PC-9 (cell line): ENCODE measurements at regions not wholly inside any gene's neighbourhood (a gene's known extent, or its start where the extent isn't known, plus 50 kb on each side); places are given as distances from the start of the nearest gene placed in this dataset.

Source experiments
- BruUV-seq: library from RNA; stranded (reverse); fragments of 400-500 nt; replicated peaks from 2 replicates; lab custom pipeline; 2021; lab: Mats Ljungman, UMichigan
- CTCF ChIA-PET: fragments of 300-600 bp; sonication (Branson Sonifier 250); formaldehyde crosslinking; loops from one replicate; lab custom pipeline; 2022; ENCODE audit warnings: antibody characterized with exemption; lab: Charles Lee
- POLR2A ChIA-PET: fragments of 300-600 bp; sonication (Branson Sonifier 250); formaldehyde crosslinking; loops from one replicate; lab custom pipeline; 2022; ENCODE audit warnings: antibody characterized with exemption; ENCODE audit not compliant: unreplicated experiment; lab: Charles Lee
- DNase-seq, 2 experiments: peaks; one replicate each; pipeline versions ENCODE4 v3.0.0 to v3.0.0-alpha.2; 2015 to 2022; ENCODE audit warnings: mixed read lengths in 1 of 2
- H2AFZ ChIP-seq: fragments of 200-600 bp; sonication (generic); 2 replicates; pipeline ENCODE4 v1.8.1; 2017; ENCODE audit warnings: antibody characterized with exemption
- H3F3A ChIP-seq: fragments of 200-600 bp; sonication (generic); 2 replicates; pipeline ENCODE4 v1.8.1; 2017; ENCODE audit warnings: antibody characterized with exemption, mild to moderate bottlenecking, low read depth; ENCODE audit not compliant: insufficient read depth
- H3K27ac ChIP-seq: fragments of 200-600 bp; sonication (generic); 2 replicates; pipeline ENCODE4 v1.6.1; 2016; ENCODE audit warnings: mixed run types
- H3K27me3 ChIP-seq: fragments of 200-600 bp; sonication (generic); 2 replicates; pipeline ENCODE4 v1.6.1; 2016; ENCODE audit warnings: low read depth, mixed run types; ENCODE audit not compliant: insufficient read depth
- H3K36me3 ChIP-seq: fragments of 200-600 bp; sonication (generic); 2 replicates; pipeline ENCODE4 v1.6.1; 2016; ENCODE audit warnings: low read depth, mixed run types
- H3K4me1 ChIP-seq: fragments of 200-600 bp; sonication (generic); replicated peaks from 2 replicates; pipeline ENCODE4 v1.6.1; 2016; ENCODE audit warnings: mixed run types; ENCODE audit not compliant: insufficient read depth
- H3K4me2 ChIP-seq: fragments of 200-600 bp; sonication (generic); 2 replicates; pipeline ENCODE4 v1.6.1; 2017; ENCODE audit warnings: mixed run types
- H3K4me3 ChIP-seq: fragments of 200-600 bp; sonication (generic); 2 replicates; pipeline ENCODE4 v1.6.1; 2016; ENCODE audit warnings: mixed run types
- H3K79me2 ChIP-seq: fragments of 200-600 bp; sonication (generic); 2 replicates; pipeline ENCODE4 v1.6.1; 2017; ENCODE audit warnings: low read depth, mixed run types
- H3K9me2 ChIP-seq: fragments of 200-600 bp; sonication (generic); 2 replicates; pipeline ENCODE4 v1.8.1; 2017; ENCODE audit warnings: mild to moderate bottlenecking; ENCODE audit not compliant: insufficient read depth
- H3K9me3 ChIP-seq: fragments of 200-600 bp; sonication (generic); 2 replicates; pipeline ENCODE4 v1.8.1; 2016; ENCODE audit warnings: low read depth; ENCODE audit not compliant: insufficient read depth
- H4K20me1 ChIP-seq: fragments of 200-600 bp; sonication (generic); 2 replicates; pipeline ENCODE4 v1.8.1; 2017; ENCODE audit not compliant: insufficient read depth
- EZH2 ChIP-seq: fragments of 200-600 bp; sonication (generic); IDR thresholded peaks from 2 replicates; pipeline ENCODE4 v1.8.0; 2017; ENCODE audit warnings: antibody characterized with exemption, low read depth
- intact Hi-C: fragments of 100-400 bp; cut with micrococcal nuclease; formaldehyde crosslinking; loops from one replicate; pipeline ENCODE4 v1.10.0; 2022; ENCODE audit not compliant: unreplicated experiment
- TF ChIP-seq, protein P1 (sequence below): fragments of 200-600 bp; sonication (generic); conservative IDR thresholded peaks from 2 replicates; pipeline ENCODE4 v1.6.1; 2017; ENCODE audit warnings: mixed run types, antibody characterized with exemption, mild to moderate bottlenecking, moderate library complexity

GRCh38 chr18:59062643-59063006 is 77.1 kb upstream of the SEC11C start:
- H3K79me2 ChIP-seq = no peaks in the 10 kb centered on the region
- POLR2A ChIA-PET = no interaction called here
- H2AFZ ChIP-seq = no peak overlapping the region
- no peak overlapping the region for H3K27ac ChIP-seq
- TF ChIP-seq EZH2 = no peak
- TF ChIP-seq, protein P1, sequence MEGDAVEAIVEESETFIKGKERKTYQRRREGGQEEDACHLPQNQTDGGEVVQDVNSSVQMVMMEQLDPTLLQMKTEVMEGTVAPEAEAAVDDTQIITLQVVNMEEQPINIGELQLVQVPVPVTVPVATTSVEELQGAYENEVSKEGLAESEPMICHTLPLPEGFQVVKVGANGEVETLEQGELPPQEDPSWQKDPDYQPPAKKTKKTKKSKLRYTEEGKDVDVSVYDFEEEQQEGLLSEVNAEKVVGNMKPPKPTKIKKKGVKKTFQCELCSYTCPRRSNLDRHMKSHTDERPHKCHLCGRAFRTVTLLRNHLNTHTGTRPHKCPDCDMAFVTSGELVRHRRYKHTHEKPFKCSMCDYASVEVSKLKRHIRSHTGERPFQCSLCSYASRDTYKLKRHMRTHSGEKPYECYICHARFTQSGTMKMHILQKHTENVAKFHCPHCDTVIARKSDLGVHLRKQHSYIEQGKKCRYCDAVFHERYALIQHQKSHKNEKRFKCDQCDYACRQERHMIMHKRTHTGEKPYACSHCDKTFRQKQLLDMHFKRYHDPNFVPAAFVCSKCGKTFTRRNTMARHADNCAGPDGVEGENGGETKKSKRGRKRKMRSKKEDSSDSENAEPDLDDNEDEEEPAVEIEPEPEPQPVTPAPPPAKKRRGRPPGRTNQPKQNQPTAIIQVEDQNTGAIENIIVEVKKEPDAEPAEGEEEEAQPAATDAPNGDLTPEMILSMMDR = no peak
- H3K4me1 ChIP-seq = no peaks in the 10 kb centered on the region
- H3K9me2 ChIP-seq = no peaks in the 10 kb centered on the region
- no peak for DNase-seq
- no peaks in the 10 kb centered on the region for H3K9me3 ChIP-seq
- BruUV-seq = no TSS peak
- no peak overlapping the region for H3K4me3 ChIP-seq
- no peaks in the 10 kb centered on the region for H4K20me1 ChIP-seq
- intact Hi-C loops = no loop called here
- H3K4me2 ChIP-seq = no peak overlapping the region
- H3K36me3 ChIP-seq = no peaks in the 10 kb centered on the region
- H3K27me3 ChIP-seq = no peaks in the 10 kb centered on the region
- CTCF ChIA-PET = interaction anchor here (0.6 kb wide), 1 partner anchor 635 kb away, joined by 3 read pairs; no protein-coding TSS in a partner anchor
- no peaks in the 10 kb centered on the region for H3F3A ChIP-seq

DNA sequence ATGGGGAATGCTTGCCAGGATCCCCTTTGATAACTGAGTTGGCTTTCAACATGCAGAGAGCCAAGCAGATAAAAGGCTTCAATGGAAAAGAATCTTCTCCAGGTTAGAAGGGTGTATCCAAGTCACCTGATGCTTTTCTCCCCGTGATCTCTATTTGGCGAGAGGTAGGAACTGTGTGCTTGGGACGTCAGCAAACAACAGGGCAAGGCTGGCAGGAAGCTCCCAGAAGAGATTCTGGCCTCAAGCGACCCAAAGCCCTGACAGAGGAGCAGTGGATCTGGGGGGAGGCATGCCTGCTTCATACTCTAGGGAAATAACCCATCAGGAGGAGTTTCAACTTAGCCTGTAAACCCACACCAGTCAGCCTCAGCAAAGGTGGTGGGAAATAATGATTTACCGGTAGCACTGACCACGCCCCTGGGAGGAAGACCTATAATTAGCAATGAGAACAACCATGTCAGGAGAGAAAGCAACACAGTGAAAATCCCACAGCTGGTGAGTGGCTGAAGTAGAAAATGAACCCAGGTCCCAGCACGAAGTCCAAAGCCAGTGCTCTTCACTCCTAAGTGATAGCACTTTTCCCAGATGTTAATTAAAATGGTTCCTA is 76.3 kb upstream of the SEC11C start:
- no peak overlapping the region for H3K4me3 ChIP-seq

DNA sequence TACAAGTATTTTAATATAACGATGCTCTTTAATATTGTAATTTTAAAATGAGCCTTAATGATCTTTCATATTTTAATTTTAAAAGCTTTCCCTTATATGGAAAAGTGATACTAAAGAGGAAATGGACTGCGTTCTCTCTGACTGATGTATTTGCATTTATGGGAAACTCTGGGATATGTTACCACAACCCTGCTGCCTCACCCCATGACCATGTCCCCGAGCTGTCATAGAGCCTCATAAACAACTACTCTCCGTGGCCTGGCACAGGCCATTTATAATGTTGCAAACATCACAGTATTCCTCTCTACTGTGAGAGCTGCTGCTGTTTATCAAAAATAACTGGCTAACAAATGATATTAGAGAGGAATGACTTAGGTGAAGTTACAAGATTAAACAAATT is 75.8 kb upstream of the SEC11C start:
- no TSS peak for BruUV-seq
- Histone ChIP-seq H3K27ac (no peak overlapping the region), H3K27me3 (no peaks in the 10 kb centered on the region), H3K9me2 (no peaks in the 10 kb centered on the region), H3K9me3 (no peaks in the 10 kb centered on the region), H4K20me1 (no peaks in the 10 kb centered on the region), H3K4me2 (no peak overlapping the region), H3F3A (no peaks in the 10 kb centered on the region), H3K79me2 (no peaks in the 10 kb centered on the region), H3K36me3 (no peaks in the 10 kb centered on the region), H3K4me3 (no peak overlapping the region), H2AFZ (no peak overlapping the region), H3K4me1 (no peaks in the 10 kb centered on the region)
- no peak for DNase-seq
- TF ChIP-seq, protein P1 = no peak
- POLR2A ChIA-PET = no interaction called here
- CTCF ChIA-PET = no interaction called here
- intact Hi-C loops = no loop called here

More for the DNA sequence above, 76.3 kb upstream of the SEC11C start:
- ChIA-PET CTCF (no interaction called here), POLR2A (no interaction called here)
- Histone ChIP-seq H4K20me1 (no peaks in the 10 kb centered on the region), H3K27me3 (no peaks in the 10 kb centered on the region), H3K4me1 (no peaks in the 10 kb centered on the region), H3K36me3 (no peaks in the 10 kb centered on the region), H3K27ac (no peak overlapping the region), H3F3A (no peaks in the 10 kb centered on the region), H3K4me2 (no peak overlapping the region), H2AFZ (no peak overlapping the region), H3K9me2 (no peaks in the 10 kb centered on the region), H3K79me2 (no peaks in the 10 kb centered on the region), H3K9me3 (no peaks in the 10 kb centered on the region)
- TF ChIP-seq, protein P1 = no peak
- no peak for TF ChIP-seq EZH2
- DNase-seq = no peak
- intact Hi-C loops = no loop called here
- no TSS peak for BruUV-seq
